ENCODE measurements at regions not wholly inside any gene's neighbourhood (a gene's known extent, or its start where the extent isn't known, plus 50 kb on each side); places are given as distances from the start of the nearest gene placed in this dataset. TPM values are rescaled to one million over a fixed set of nuclear protein-coding genes. Genes with fewer than 3 reads are reported as not detected.

DNA sequence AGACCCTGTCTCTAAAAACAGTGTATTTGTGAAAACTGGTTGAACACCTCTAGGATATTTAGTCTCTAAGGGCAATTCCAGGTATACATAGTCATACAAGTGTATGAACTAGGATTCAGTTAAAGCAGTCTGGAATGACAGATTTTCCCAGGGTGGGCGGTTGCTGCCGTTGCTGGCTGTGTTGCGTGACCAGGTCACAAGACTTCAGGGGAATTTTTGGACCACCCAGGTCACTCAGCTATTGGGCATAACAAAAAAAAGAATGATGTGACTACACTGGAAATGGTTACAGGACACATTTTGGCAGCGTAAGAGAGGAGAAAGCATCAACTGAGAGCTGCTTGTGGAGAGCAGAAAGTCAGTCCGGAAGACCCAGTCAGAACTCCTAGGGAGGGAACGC lies 58.0 kb upstream of the ZBTB7C start:
- DNase-seq (ENCODE audit: low spot score) (no peak), ATAC-seq (ENCODE audit: low FRiP score) (no peak)
- no peak for TF ChIP-seq CTCF (IDR thresholded peaks at IDR 0.05)

- no peak for DNase-seq (ENCODE audit: low spot score)
- no peak for ATAC-seq (ENCODE audit: low FRiP score)
Measured at GRCh38 chr18:48462510-48462909, 53.3 kb upstream of the ZBTB7C start.

DNA sequence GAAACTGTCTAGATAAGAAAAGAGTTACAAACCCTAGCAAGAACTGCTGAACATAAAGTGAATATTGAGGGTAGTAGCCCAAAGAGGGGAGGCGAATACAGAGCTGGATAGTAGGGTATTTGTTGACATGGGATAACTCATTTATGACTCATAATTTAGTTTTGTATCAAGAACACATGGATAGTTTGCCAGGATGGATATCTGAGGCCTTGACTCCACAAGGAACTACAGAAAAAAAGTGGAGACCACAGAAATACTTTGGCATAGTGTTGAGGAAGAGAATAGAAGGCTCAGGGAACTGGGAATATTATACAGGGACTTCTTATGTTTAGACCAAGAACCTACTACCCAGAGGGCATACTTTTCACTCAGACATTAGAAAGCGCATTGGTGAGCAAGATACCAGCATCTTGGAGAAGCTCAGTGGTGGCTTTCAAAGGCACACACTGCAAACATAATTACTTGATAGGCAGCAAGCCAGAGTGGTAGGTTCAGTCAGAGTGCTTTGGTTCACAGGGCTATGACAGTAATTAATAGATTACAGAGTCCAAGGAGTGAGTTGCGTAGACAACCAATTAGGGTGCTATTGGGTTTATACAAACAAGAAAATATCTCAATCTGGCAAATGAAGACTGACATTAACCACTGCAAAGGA lies 51.9 kb upstream of the ZBTB7C start:
- TF ChIP-seq CTCF (IDR thresholded peaks at IDR 0.05) = no peak
- DNase-seq (ENCODE audit: low spot score) = no peak
- ATAC-seq (ENCODE audit: low FRiP score) = no peak

More at GRCh38 chr18:48462510-48462909, 53.3 kb upstream of the ZBTB7C start:
- TF ChIP-seq CTCF (IDR thresholded peaks at IDR 0.05) = no peak

DNA sequence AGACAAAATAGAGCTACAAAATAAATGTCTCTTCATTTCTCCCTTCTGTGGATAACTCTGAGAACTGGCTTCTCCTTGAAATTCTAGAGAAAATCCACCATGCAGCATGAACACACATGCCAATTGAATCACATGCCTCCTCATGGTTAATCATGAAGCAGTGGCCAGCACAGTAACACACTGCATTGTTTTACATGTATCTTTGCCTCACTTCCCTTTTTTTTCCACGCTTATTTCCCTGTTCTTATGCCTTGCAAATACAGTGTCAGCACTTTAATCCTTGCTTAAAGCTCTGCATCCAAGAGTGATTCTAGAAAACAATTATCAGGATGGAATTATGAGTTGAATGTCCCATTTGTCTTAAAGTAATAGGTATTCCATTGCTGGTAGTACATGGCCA lies 50.3 kb upstream of the ZBTB7C start:
- ATAC-seq (ENCODE audit: low FRiP score) (no peak), DNase-seq (ENCODE audit: low spot score) (no peak)
- TF ChIP-seq CTCF (IDR thresholded peaks at IDR 0.05) = no peak

GRCh38 chr18:48459016-48459415 lies 49.8 kb upstream of the ZBTB7C start:
- DNase-seq (ENCODE audit: low spot score) = no peak
- no peak for ATAC-seq (ENCODE audit: low FRiP score)

More at GRCh38 chr18:48459016-48459415, 49.8 kb upstream of the ZBTB7C start:
- no peak for TF ChIP-seq CTCF (IDR thresholded peaks at IDR 0.05)

Small RNA genes in the stretch of these regions (small RNA-seq; reads per million reads assigned to genes)
- gene AC024288.1 = not detected
- not detected for gene RNA5SP456

All from omental fat pad (tissue), 3 donors.